ENCODE measurements at regions not wholly inside any gene's neighbourhood (a gene's known extent, or its start where the extent isn't known, plus 50 kb on each side); places are given as distances from the start of the nearest gene placed in this dataset.

GRCh38 chr10:44435196-44435595, 50.3 kb upstream of the CXCL12 start:
- no peak for DNase-seq (ENCODE audit: low read depth, low spot score)

- no peak for DNase-seq (ENCODE audit: low read depth, low spot score)
Observed at GRCh38 chr10:44436240-44436639, 51.3 kb upstream of the CXCL12 start.

GRCh38 chr10:44437840-44438511, 53.1 kb upstream of the CXCL12 start:
- no peak for DNase-seq (ENCODE audit: low read depth, low spot score)

GRCh38 chr10:44439239-44439957, 54.5 kb upstream of the CXCL12 start:
- no peak for DNase-seq (ENCODE audit: low read depth, low spot score)

GRCh38 chr10:44439958-44440244, 55.0 kb upstream of the CXCL12 start:
- DNase-seq (ENCODE audit: low read depth, low spot score), result no peak

- DNase-seq (ENCODE audit: low read depth, low spot score), result no peak
Observed at GRCh38 chr10:44457259-44457658, 72.4 kb upstream of the CXCL12 start.

- no peak for DNase-seq (ENCODE audit: low read depth, low spot score)
Observed at GRCh38 chr10:44458671-44459413, 73.9 kb upstream of the CXCL12 start.

- DNase-seq (ENCODE audit: low read depth, low spot score), result no peak
Observed at GRCh38 chr10:44459671-44460070, 74.8 kb upstream of the CXCL12 start.

GRCh38 chr10:44460416-44460815, 75.5 kb upstream of the CXCL12 start:
- DNase-seq (ENCODE audit: low read depth, low spot score), result no peak

GRCh38 chr10:44462338-44462914, 77.5 kb upstream of the CXCL12 start:
- DNase-seq (ENCODE audit: low read depth, low spot score), result no peak

- DNase-seq (ENCODE audit: low read depth, low spot score), result peak; percentile 38
Observed at GRCh38 chr10:44463511-44464121, 78.7 kb upstream of the CXCL12 start.

- no peak for DNase-seq (ENCODE audit: low read depth, low spot score)
Observed at GRCh38 chr10:44464503-44464902, 79.6 kb upstream of the CXCL12 start.

- DNase-seq (ENCODE audit: low read depth, low spot score), result no peak
Observed at GRCh38 chr10:44465401-44466115, 80.7 kb upstream of the CXCL12 start.

GRCh38 chr10:44466236-44466635, 81.3 kb upstream of the CXCL12 start:
- DNase-seq (ENCODE audit: low read depth, low spot score), result no peak

GRCh38 chr10:44467090-44467489, 82.2 kb upstream of the CXCL12 start:
- no peak for DNase-seq (ENCODE audit: low read depth, low spot score)

- DNase-seq (ENCODE audit: low read depth, low spot score), result no peak
Observed at GRCh38 chr10:44467900-44468299, 83.0 kb upstream of the CXCL12 start.

- no peak for DNase-seq (ENCODE audit: low read depth, low spot score)
Observed at GRCh38 chr10:44468525-44468924, 83.6 kb upstream of the CXCL12 start.

- no peak for DNase-seq (ENCODE audit: low read depth, low spot score)
Observed at GRCh38 chr10:44468965-44469364, 84.1 kb upstream of the CXCL12 start.

GRCh38 chr10:44470784-44471183, 85.9 kb upstream of the CXCL12 start:
- DNase-seq (ENCODE audit: low read depth, low spot score), result no peak

GRCh38 chr10:44471410-44471809, 86.5 kb upstream of the CXCL12 start:
- no peak for DNase-seq (ENCODE audit: low read depth, low spot score)

GRCh38 chr10:44473146-44473545, 88.2 kb upstream of the CXCL12 start:
- no peak for DNase-seq (ENCODE audit: low read depth, low spot score)

Measured in astrocyte of the hippocampus (primary cell).